ENCODE measurements at regions not wholly inside any gene's neighbourhood (a gene's known extent, or its start where the extent isn't known, plus 50 kb on each side); places are given as distances from the start of the nearest gene placed in this dataset.

- H3K4ac ChIP-seq (ENCODE audit: low read depth, low read length): no peak overlapping the region
- no peak overlapping the region for H3K27ac ChIP-seq (ENCODE audit: insufficient read length, low read depth, low read length)
- no CpG with 5 or more reads among the region's 3 CpGs for WGBS (ENCODE audit: extremely low coverage, insufficient read length, low lambda C conversion rate)
- no peak overlapping the region for H2AFZ ChIP-seq (ENCODE audit: low read length)
- H4K91ac ChIP-seq (ENCODE audit: insufficient read length, low read depth, low read length): no peak overlapping the region
- no peak overlapping the region for H3K56ac ChIP-seq (ENCODE audit: insufficient read length, low read depth, low read length)
- no peak overlapping the region for H3K4me2 ChIP-seq (ENCODE audit: insufficient read depth, insufficient read length, low read length)
- H3K9ac ChIP-seq (ENCODE audit: extremely low read depth, insufficient read length, low read length): no peak overlapping the region
- H4K8ac ChIP-seq (replicated peaks; ENCODE audit: insufficient read length, low read depth, low read length): no peak overlapping the region
- H3K4me1 Mint-ChIP-seq: no peaks in the 10 kb centered on the region
- no peaks in the 10 kb centered on the region for H4K20me1 ChIP-seq (ENCODE audit: control insufficient read depth, insufficient read depth, insufficient read length)
- H3K18ac ChIP-seq (ENCODE audit: insufficient read length, low read depth, low read length): no peak overlapping the region
- no peaks in the 10 kb centered on the region for H3K9me3 ChIP-seq (ENCODE audit: control insufficient read depth, low read depth, low read length)
- no peak overlapping the region for H2BK12ac ChIP-seq (ENCODE audit: insufficient read length, low read depth, low read length)
- peaks cover 4 to 18% of the 10 kb centered on the region in 2 experiments; a peak in 4 of 5 replicates for H3K9me3 Mint-ChIP-seq
- no peak overlapping the region for H3T11ph ChIP-seq (ENCODE audit: low read length)
- H3K27me3 ChIP-seq (ENCODE audit: insufficient read depth, low read length): no peaks in the 10 kb centered on the region
- no peaks in the 10 kb centered on the region for H3K27me3 Mint-ChIP-seq (ENCODE audit: low read depth)
- H3K27ac Mint-ChIP-seq: peak overlapping the region in 1 of 3 experiments; percentile 52; a peak in 1 of 7 replicates
- no peak overlapping the region for H2BK20ac ChIP-seq (ENCODE audit: low read depth, low read length, poor library complexity, severe bottlenecking)
- peaks cover 0 to 4% (median 0%) of the 10 kb centered on the region in 3 experiments; a peak in 2 of 7 replicates for H3K36me3 Mint-ChIP-seq (ENCODE audit: insufficient read depth in 1 of 3, low read depth in 3 of 3)
- no peak overlapping the region for H2BK15ac ChIP-seq (ENCODE audit: low read depth, low read length)
- H3K14ac ChIP-seq (ENCODE audit: insufficient read depth, low read length): no peak overlapping the region
- no peak overlapping the region for H3K23ac ChIP-seq (ENCODE audit: insufficient read length, low read depth, low read length)
- no peak overlapping the region for H4K5ac ChIP-seq (ENCODE audit: insufficient read length, low read depth, low read length)
- H3K4me3 Mint-ChIP-seq: no peak overlapping the region
- TF ChIP-seq, protein P1, sequence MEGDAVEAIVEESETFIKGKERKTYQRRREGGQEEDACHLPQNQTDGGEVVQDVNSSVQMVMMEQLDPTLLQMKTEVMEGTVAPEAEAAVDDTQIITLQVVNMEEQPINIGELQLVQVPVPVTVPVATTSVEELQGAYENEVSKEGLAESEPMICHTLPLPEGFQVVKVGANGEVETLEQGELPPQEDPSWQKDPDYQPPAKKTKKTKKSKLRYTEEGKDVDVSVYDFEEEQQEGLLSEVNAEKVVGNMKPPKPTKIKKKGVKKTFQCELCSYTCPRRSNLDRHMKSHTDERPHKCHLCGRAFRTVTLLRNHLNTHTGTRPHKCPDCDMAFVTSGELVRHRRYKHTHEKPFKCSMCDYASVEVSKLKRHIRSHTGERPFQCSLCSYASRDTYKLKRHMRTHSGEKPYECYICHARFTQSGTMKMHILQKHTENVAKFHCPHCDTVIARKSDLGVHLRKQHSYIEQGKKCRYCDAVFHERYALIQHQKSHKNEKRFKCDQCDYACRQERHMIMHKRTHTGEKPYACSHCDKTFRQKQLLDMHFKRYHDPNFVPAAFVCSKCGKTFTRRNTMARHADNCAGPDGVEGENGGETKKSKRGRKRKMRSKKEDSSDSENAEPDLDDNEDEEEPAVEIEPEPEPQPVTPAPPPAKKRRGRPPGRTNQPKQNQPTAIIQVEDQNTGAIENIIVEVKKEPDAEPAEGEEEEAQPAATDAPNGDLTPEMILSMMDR (conservative IDR thresholded peaks at IDR 0.05): no peak
- H3K23me2 ChIP-seq (ENCODE audit: insufficient read length, low read depth, low read length, poor library complexity, severe bottlenecking): no peaks in the 10 kb centered on the region
- H3K4me1 ChIP-seq (ENCODE audit: insufficient read depth, low read length): no peaks in the 10 kb centered on the region
- no peaks in the 10 kb centered on the region for H3K79me1 ChIP-seq (ENCODE audit: insufficient read depth, low read depth, low read length, poor library complexity, severe bottlenecking)
- no peak for DNase-seq
- H2AK5ac ChIP-seq (ENCODE audit: insufficient read length, low read length): no peak overlapping the region
- no peak overlapping the region for H2BK120ac ChIP-seq (ENCODE audit: low read depth, low read length, poor library complexity, severe bottlenecking)
- H3K79me2 ChIP-seq (ENCODE audit: insufficient read depth, low read length): no peaks in the 10 kb centered on the region
- H2BK5ac ChIP-seq (ENCODE audit: insufficient read length, low read length): no peak overlapping the region
These were observed 2396.7 kb downstream of the PCDH7 start for GRCh38 chr4:33116871-33117270.

All from H9 (cell line).